Right ventricle myocardium superior (tissue), 1 donor: ENCODE measurements at regions not wholly inside any gene's neighbourhood (a gene's known extent, or its start where the extent isn't known, plus 50 kb on each side); places are given as distances from the start of the nearest gene placed in this dataset.
A peak's percentile ranks its signal among the peaks of the same experiment; 100 is the strongest.

Source experiments
- ATAC-seq: fragments of 200-7000 bp; cut with Tn5 transposase; one replicate; pipeline ENCODE4 v1.9.1; 2020; ENCODE audit warnings: mild to moderate bottlenecking; ENCODE audit not compliant: poor library complexity
- DNase-seq: peaks from one replicate; pipeline ENCODE4 v3.0.0-alpha.2; 2020
- intact Hi-C: fragments of 100-400 bp; cut with DNase I; formaldehyde crosslinking; loops from one replicate; pipeline ENCODE4 v1.11.2; 2022
- donor health status: DM: no; HTN: yes; CAD: no; lungs with severe emphysema.

DNA sequence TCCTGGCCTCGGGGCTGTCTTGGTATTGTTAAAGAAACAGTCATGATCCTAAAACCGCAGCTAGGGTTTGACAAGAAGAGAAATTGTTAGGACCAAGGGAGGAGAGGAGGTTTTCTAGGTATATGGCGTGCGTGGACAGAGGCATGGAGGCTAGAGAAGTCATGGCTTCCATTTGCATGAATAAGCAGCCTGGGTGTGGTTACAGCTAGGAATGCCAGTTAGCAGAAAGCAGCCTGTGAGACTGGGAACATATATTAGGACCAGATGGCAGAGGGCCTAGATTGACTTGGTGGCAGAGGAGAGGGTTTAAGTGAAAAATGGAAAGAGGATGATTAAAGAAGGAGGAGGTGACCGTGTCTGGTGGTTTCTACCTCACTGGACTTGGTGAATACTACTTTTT is 573.6 kb upstream of the ARRDC4 start:
- no peak for DNase-seq
- intact Hi-C loops: no loop called here
- no peak for ATAC-seq

DNA sequence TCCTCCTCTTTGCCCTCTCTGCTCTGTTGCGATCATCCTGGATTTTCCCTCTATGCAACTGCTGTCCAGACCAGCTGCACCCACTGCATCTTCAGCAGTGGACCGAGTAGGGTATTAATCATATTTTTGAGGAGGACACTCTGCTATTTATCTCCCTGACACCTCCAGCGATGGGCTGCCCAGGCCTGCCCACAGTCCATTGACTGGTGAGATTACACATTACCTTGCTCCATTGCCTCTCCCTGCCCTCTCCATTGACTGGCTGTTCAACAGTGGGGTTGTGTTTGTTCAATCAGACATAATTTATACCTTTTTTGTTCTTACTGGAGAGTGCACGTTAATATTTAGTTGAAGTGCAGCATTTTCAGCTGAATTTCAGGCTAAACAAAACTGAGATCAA is 559.3 kb upstream of the ARRDC4 start:
- ATAC-seq (no peak), DNase-seq (no peak)
- intact Hi-C loops: no loop called here

DNA sequence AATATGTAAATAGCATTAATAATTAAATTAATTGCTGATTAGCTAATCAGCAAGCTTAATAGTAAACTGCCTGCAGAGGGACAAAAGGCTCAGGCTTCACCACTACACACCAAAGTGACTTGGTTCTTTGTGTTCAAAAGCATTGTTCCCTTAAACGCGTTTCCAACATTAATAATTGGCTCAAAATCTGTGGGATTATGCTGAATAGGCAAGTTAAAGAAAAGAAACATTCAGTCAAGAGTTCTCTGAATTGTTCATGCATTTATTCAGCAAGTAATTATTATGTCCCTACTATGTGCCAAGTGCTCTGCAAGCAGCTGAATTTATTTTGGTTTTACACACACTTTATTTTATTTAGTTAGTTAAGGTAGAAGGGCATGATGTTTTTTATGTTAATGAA is 558.5 kb upstream of the ARRDC4 start:
- intact Hi-C loops: no loop called here
- ATAC-seq (no peak), DNase-seq (no peak)

DNA sequence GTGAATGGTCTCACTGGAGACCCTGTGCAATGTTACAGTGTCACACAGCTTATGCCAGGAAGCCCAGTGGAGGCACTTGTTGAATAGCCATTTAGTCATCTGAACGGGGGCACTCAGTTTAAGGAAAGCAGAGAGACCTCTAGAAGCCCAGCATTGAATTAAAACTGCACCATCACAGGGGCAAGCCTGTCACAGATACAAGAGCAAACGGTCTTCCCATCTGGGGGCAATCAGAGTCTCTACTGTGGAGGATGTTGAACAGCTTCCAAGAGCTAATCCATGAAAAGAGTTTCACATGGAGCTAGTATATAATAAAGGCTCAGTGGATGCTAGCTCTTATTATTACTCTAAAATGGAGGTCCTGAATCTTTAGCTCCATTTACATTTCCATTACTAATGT is 553.7 kb upstream of the ARRDC4 start:
- no peak for ATAC-seq
- intact Hi-C loops: no loop called here
- no peak for DNase-seq

DNA sequence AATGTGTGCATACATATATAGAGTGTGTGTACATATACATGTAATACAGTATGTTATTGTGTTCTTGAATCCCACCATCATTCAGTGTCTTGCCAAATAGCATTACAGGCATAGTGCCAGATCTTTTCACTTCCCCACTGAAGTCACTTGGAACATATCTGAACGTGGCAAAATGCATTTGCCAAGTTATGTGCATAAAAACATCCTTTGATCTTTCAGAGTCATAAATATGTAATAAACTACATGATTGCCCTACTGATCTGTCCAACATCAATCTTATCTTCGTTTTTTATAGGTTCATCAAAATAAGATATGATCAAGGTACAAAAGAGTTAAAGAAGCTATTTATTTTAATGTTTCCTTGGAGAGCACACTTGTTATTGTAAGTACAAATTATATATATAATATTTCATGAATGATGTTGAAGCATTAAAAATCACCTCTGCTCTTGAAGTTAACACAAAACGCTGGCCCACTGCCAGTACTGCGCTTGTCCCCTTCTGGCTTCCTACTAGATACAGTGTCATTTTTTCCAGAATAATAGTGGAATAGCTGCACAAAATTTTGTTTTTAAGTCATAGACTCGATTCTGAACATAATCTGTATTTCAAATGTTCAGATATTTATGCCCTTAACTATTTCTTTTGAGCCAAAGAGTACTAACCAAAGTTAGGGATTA is 549.5 kb upstream of the ARRDC4 start:
- intact Hi-C loops: no loop called here
- no peak for DNase-seq

DNA sequence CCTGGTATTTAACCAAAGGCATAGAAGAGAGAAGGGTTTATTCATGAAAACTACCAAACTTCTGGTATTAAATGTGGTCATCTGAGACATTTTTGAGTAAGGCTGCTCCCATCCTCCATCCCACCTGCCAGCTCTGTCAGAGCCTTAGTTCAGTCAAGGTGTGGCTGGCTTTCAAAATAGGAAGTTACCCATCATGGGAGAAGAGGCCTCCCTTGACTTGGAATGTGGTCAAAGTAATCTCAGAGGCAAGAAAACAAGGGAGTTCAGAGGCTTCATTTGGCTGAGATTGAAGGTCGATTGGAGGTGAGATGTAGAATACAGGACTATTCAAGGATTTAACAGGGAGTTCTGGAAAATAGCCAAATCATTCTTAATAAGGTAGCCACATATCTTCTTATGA is 540.4 kb upstream of the ARRDC4 start:
- intact Hi-C loops: no loop called here
- ATAC-seq (no peak), DNase-seq (no peak)

More for the DNA sequence above, 549.5 kb upstream of the ARRDC4 start:
- no peak for ATAC-seq

DNA sequence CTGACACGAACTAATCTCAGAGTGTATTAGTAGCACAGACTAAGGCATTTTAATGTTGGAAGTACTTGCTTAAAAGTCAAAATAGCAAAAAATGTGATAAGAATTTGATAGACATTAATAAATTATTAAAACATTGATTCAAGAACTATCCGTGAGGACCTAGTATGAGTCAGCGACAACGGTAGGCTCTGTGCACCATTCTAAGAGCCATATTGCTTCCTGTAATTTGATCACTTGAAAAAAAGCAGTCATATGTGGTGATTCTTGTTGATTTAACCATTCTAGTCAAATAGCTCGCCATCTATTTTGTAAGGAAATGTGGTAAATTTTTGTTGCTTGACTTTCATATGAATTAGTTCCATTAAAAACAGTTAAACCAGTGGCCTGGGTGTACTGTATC is 534.9 kb upstream of the ARRDC4 start:
- intact Hi-C loops: no loop called here
- no peak for ATAC-seq
- no peak for DNase-seq

DNA sequence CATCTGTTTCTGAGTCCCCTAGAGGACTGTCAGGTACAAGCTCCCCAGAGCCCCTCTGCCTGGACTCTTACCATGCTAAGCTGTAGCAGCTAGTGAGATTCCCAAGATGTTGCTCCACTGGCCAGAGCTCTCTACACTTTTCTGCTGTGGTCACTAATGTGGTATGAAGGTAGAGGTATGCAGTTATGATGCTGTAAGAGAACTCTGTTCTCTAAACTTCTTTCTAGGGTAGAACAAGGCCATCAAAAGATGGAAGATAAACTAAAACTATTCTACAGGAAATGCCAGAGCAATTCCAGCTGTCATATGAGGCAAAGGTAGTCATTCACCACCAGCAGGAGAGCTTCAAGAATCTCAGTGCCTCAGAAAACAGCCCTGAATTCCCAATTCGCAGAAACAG is 517.4 kb upstream of the ARRDC4 start:
- DNase-seq: no peak
- intact Hi-C loops: no loop called here
- no peak for ATAC-seq

DNA sequence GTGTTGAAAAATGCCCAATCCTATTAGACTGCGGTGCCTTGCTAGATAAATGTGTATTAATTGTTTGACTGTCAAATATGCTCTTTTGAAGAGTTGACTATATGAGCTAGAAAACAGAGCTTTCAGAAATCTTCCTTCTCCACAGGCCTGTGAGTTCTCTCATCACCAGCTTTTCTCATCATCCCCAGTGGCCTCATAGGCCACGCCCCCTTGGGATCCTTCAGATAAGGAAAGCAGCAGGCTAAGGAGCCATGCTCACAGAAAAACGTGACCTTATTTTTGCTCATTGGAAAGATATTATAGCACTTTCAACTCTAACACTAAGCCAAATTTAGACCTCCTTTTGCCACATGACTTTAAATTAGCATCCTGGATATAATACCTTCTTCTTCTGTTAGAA is 514.4 kb upstream of the ARRDC4 start:
- intact Hi-C loops: no loop called here
- ATAC-seq (no peak), DNase-seq (no peak)

DNA sequence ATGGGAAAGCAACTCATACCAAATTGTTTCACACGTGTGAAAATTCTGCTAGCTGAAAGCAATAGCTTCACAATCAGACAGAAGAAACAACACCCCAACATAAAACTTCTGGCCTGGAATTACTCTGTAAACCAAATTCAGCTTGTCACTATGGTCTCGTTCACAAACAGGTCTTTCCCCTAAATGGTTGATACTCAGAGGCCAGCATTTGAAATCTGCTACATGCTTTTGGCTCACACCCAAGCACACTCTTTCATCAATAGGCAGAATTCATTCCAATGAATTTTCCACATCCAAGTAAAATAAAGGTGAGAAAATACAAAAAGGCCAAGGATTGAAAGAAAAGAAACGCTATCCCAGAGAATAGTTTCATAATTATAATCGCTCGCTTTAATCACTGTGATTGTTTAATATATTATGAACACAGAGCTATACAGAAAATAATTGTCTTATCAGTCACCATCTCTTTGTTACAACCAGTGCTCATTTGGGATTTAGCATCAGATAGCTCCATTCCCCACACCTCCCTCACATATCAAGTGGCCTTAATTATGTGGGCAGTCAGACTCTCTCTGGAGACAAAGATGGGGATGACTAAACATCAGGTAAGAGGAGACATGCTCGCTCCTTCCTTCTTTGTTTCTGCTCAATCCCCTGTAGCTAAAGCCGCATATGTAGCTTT is 503.8 kb upstream of the ARRDC4 start:
- DNase-seq (no peak), ATAC-seq (no peak)
- intact Hi-C loops: no loop called here

DNA sequence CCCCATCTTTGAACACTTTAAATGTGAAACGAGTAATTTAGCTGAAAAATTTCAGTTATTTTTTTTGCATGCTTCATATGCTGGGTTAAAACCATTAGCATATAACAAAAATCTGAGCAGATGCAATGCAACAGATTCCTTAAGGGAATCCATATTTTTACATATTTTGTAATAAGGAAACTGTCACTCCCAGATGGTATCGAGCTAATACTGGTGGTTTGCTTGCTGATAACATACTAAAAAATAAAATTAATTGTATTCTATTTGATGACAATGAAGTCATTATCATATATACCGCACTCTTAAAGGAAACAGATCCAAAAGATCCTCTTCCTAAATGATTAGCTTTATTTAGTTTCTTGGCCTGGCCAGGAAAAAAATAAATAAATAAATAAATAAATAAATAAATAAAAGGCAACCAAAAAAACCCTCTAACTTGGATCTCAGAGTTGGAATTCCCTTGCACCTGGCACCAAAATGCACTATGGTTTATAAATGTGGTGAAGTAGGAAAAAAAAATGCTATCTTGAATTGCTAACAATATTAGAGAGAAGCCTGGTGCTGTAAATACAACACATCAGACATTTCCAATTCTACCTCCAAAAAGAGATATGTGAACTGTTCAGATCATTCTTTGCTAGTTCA is 503.2 kb upstream of the ARRDC4 start:
- no peak for ATAC-seq

DNA sequence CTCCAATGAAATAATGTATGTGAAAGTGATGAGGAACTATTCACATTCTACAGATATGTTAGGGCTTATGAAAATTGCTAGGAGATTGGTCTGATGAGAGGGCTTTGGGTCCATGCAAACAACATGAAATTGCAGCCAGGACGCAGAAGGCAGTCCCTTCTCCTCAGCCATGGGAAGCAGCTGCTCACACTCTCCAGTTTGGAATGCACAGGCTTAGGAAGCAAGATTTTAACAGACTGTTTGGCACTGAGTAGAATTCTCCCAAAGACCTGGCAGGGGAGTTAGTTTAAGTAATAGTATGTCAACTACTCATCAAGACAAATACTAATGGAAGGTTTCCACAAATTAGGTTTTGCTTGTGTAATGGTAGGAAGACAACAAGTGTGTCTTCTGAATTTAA is 500.7 kb upstream of the ARRDC4 start:
- peak; percentile 68 for ATAC-seq
- DNase-seq: no peak
- intact Hi-C loops: no loop called here

More for the DNA sequence above, 503.2 kb upstream of the ARRDC4 start:
- intact Hi-C loops: no loop called here
- no peak for DNase-seq

DNA sequence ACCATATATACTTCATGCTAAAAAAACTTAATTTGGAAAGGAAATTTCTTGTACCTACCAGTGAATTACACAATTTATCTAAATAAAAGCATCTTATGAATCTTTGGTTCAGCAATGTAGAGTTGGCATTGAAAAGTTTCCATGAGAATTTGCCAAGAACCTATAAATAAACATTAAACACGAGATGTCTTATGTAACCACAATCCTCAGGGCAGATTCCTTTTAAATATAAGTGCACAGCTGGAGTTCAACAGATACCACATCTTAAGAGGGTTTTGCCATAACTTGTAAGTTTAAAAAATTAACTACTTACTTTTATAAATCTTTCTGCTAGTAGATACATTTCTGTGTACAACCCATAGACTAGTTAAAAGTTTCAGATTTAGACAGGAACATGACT is 499.3 kb upstream of the ARRDC4 start:
- ATAC-seq (peak; percentile 70), DNase-seq (no peak)
- intact Hi-C loops: no loop called here

DNA sequence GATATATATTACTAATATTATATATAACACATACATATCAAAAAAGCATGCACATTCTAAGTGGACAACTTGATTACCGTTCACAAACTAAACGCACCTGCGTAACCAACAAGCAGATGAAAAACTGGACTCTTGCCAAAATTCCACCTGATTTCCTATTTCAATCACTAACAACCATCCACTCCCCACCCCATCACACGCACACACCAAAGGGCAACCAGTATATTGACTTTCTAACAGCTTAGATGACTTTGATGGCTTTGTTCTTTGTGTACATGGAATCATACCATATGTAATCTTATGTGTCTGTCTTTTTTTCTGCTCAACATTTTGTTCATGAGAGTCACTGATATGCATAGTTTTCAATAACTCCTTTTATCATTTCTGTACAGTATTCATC is 496.8 kb upstream of the ARRDC4 start:
- ATAC-seq (no peak), DNase-seq (no peak)
- intact Hi-C loops: no loop called here

DNA sequence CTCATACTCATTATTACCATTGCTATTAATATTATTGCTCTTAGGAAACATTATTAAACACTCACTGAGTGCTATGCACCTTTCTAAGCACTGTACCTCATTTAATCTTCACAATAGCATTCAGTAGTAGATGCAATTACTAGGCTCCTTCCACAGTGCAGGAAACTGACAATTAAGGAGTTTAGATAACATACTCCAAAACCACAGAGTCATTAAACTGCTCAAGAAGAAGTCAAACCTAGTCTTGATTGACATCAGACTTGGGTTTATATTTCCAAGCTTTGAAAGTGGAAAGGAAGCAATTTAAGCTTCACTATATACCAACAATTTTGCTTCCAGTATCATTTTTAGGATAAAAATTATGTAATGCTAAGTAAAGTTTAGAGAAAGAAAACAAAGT is 490.1 kb upstream of the ARRDC4 start:
- no peak for DNase-seq
- ATAC-seq: no peak

DNA sequence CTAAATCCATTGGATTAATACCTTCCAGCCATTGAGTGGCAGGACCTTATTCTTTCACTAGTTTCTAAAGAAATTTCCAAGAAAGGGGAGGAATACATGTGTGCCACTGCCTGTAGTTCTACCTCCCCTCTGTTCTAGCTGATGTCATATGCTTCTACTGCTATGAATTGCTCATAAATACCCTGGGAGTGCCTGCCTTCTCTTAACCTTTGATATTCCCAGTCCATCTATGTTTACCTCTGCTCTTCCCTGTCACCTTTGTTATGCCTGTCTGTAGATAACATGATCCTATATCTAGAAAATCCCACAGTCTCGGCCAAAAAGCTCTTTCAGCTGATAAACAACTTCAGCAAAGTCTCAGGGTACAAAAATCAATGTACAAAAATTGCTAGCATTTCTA is 486.9 kb upstream of the ARRDC4 start:
- no peak for ATAC-seq
- intact Hi-C loops: no loop called here
- DNase-seq: no peak

More for the DNA sequence above, 490.1 kb upstream of the ARRDC4 start:
- intact Hi-C loops: no loop called here

DNA sequence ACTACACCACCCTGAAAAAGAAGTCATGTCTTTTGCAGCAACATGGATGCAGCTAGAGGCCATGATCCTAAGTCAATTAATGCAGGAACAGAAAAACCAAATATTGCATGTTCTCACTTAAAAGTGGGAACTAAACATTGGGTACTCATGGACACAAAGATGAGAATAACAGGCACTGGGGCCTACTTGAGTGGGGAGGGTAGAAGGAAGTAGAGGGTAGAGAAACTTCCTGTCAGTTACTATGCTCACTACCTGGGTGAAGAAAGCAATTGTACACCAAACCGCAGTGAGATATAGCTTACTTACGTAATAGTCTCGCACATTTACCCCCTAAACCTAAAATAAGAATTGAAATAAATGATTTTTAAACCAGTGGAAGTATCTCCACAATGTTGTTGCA is 480.5 kb upstream of the ARRDC4 start:
- intact Hi-C loops: no loop called here
- no peak for DNase-seq
- ATAC-seq: no peak

DNA sequence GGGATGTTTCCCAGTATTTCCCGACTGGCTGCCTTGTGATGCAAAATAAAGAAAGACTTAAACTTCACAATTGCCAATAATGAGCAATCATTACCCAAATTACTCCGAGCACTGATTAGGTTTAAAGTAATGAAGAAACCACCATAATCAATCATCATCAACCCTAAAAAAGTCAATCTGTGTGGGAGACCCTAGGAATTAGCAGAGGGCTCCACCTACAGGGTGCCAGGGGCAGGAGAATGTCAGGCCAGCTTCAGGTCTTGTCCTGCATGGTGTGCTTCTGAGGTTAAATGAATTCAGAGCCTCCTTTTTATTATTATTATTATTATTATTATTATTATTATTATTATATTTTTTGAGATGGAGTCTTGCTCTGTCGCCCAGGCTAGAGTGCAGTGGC is 478.0 kb upstream of the ARRDC4 start:
- intact Hi-C loops: no loop called here

DNA sequence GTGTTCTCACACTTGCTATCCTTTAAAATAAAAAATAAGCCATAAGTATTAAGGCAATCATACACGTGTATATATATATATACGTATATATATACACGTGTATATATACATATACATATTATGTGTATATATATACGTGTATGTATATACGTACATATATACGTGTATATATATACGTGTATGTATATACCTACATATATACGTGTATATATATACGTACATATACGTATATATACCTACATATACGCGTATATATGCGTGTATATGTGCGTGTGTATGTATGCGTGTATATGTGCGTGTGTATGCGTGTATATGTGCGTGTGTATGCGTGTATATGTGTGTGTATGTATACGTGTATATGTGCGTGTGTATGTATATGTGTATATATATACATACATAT is 477.3 kb upstream of the ARRDC4 start:
- DNase-seq (no peak), ATAC-seq (no peak)
- intact Hi-C loops: no loop called here

More for the DNA sequence above, 478.0 kb upstream of the ARRDC4 start:
- DNase-seq (no peak), ATAC-seq (no peak)

DNA sequence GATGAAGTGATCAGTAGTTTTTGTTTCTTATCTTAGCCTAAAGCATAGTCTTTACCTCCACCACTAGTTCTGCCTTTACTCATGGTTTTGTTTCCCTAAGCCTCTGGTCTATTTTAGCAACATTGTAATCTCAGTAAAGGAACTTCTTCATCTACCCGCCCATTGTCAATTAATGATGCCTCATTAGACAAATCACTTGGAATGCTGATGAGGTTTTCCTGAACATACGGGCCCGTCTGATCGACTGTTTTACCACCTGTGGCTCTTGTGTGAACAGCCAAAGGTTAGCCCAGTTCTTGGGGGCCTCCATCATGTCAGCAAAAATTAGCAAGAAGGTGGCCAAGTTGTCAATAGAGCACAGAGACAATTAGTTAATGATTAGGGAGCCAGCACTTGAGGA is 470.1 kb upstream of the ARRDC4 start:
- no peak for ATAC-seq
- intact Hi-C loops: no loop called here
- no peak for DNase-seq
